ENCODE measurements at regions not wholly inside any gene's neighbourhood (a gene's known extent, or its start where the extent isn't known, plus 50 kb on each side); places are given as distances from the start of the nearest gene placed in this dataset.
A peak's percentile ranks its signal among the peaks of the same experiment; 100 is the strongest.

GRCh38 chr15:38071211-38071972 lies 137.0 kb downstream of the TMCO5A start:
- no peak for DNase-seq
- Histone ChIP-seq H3K4me1 (peaks cover 0 to 39% (median 7%) of the 10 kb centered on the region in 4 donors), H3K4me3 (no peak overlapping the region), H3K27ac (peak overlapping the region in 3 of 4 donors; percentile 80 to 85 (median 82)), H3K9me3 (no peaks in the 10 kb centered on the region), H3K36me3 (no peaks in the 10 kb centered on the region), H3K27me3 (no peaks in the 10 kb centered on the region)
- no peak for TF ChIP-seq POLR2A (IDR thresholded peaks at IDR 0.05)
- no peak for TF ChIP-seq CTCF (IDR thresholded peaks at IDR 0.05)

- TF ChIP-seq POLR2A (IDR thresholded peaks at IDR 0.05) (no peak), CTCF (IDR thresholded peaks at IDR 0.05) (no peak)
- DNase-seq: no peak
- Histone ChIP-seq H3K36me3 (no peaks in the 10 kb centered on the region), H3K9me3 (no peaks in the 10 kb centered on the region), H3K4me3 (peak overlapping the region in 3 of 4 donors; percentile 43 to 67 (median 59)), H3K27me3 (no peaks in the 10 kb centered on the region), H3K27ac (peak overlapping the region in 3 of 4 donors; percentile 80 to 85 (median 82)), H3K4me1 (peaks cover 0 to 39% (median 7%) of the 10 kb centered on the region in 4 donors)
Measured at GRCh38 chr15:38072007-38072347, 137.5 kb downstream of the TMCO5A start.

GRCh38 chr15:38072348-38073177 lies 138.1 kb downstream of the TMCO5A start:
- no peaks in the 10 kb centered on the region for H3K27me3 ChIP-seq
- peak overlapping the region; percentile 43 to 67 (median 52) for H3K4me3 ChIP-seq
- peak in 1 of 2 donors; percentile 7 for TF ChIP-seq POLR2A (IDR thresholded peaks at IDR 0.05)
- TF ChIP-seq CTCF (IDR thresholded peaks at IDR 0.05): peak in 3 of 6 experiments; percentile 18 to 20 (median 19)
- H3K9me3 ChIP-seq: no peaks in the 10 kb centered on the region
- H3K4me1 ChIP-seq: peaks cover 0 to 39% (median 7%) of the 10 kb centered on the region in 4 donors
- H3K36me3 ChIP-seq: no peaks in the 10 kb centered on the region
- peak overlapping the region; percentile 69 to 85 (median 81) for H3K27ac ChIP-seq
- DNase-seq: peak; percentile 25 to 79 (median 74)

GRCh38 chr15:38073178-38073946 lies 138.9 kb downstream of the TMCO5A start:
- peak in 1 of 3 donors; percentile 49 for DNase-seq
- H3K27me3 ChIP-seq: no peaks in the 10 kb centered on the region
- no peaks in the 10 kb centered on the region for H3K9me3 ChIP-seq
- no peaks in the 10 kb centered on the region for H3K36me3 ChIP-seq
- no peak for TF ChIP-seq POLR2A (IDR thresholded peaks at IDR 0.05)
- TF ChIP-seq CTCF (IDR thresholded peaks at IDR 0.05): no peak
- peak overlapping the region; percentile 69 to 85 (median 81) for H3K27ac ChIP-seq
- peak overlapping the region; percentile 43 to 67 (median 52) for H3K4me3 ChIP-seq
- H3K4me1 ChIP-seq: peaks cover 0 to 39% (median 7%) of the 10 kb centered on the region in 4 donors

GRCh38 chr15:38074029-38074428 lies 139.6 kb downstream of the TMCO5A start:
- H3K9me3 ChIP-seq: no peaks in the 10 kb centered on the region
- peak overlapping the region in 1 of 4 donors; percentile 67 for H3K4me3 ChIP-seq
- no peak for DNase-seq
- no peaks in the 10 kb centered on the region for H3K36me3 ChIP-seq
- TF ChIP-seq POLR2A (IDR thresholded peaks at IDR 0.05) (no peak), CTCF (IDR thresholded peaks at IDR 0.05) (no peak)
- H3K4me1 ChIP-seq: peaks cover 0 to 35% (median 5%) of the 10 kb centered on the region in 4 donors
- no peaks in the 10 kb centered on the region for H3K27me3 ChIP-seq
- H3K27ac ChIP-seq: peak overlapping the region in 1 of 4 donors; percentile 85

Measured in Peyer's patch (tissue), 4 donors.